Trophoblast cell (in vitro differentiated cells and primary cell): ENCODE measurements at regions not wholly inside any gene's neighbourhood (a gene's known extent, or its start where the extent isn't known, plus 50 kb on each side); places are given as distances from the start of the nearest gene placed in this dataset.

Experiments
- DNase-seq, 2 donors: peaks; one replicate each; pipeline ENCODE4 v3.0.0-alpha.2; 2016
- H2AFZ ChIP-seq: 2 replicates; pipeline ENCODE4 v1.6.1; 2013; ENCODE audit warnings: low read length, moderate library complexity, mild to moderate bottlenecking; ENCODE audit not compliant: insufficient read depth, poor library complexity
- H2AK5ac ChIP-seq: 2 replicates; pipeline ENCODE4 v1.6.1; 2013; ENCODE audit warnings: mild to moderate bottlenecking, low read length
- H2BK120ac ChIP-seq: 2 replicates; pipeline ENCODE4 v1.6.1; 2013; ENCODE audit warnings: low read length, mild to moderate bottlenecking, moderate library complexity; ENCODE audit not compliant: insufficient read depth, poor library complexity
- H2BK12ac ChIP-seq: 2 replicates; pipeline ENCODE4 v1.6.1; 2013; ENCODE audit warnings: mild to moderate bottlenecking, low read length, moderate library complexity
- H2BK5ac ChIP-seq: 2 replicates; pipeline ENCODE4 v1.6.1; 2013; ENCODE audit warnings: low read length, low read depth, moderate library complexity, mild to moderate bottlenecking; ENCODE audit not compliant: poor library complexity
- H3K14ac ChIP-seq: 2 replicates; pipeline ENCODE4 v1.6.1; 2013; ENCODE audit warnings: mild to moderate bottlenecking, low read length
- H3K18ac ChIP-seq: 2 replicates; pipeline ENCODE4 v1.6.1; 2013; ENCODE audit warnings: mild to moderate bottlenecking, low read length
- H3K23ac ChIP-seq: 2 replicates; pipeline ENCODE4 v1.6.1; 2013; ENCODE audit warnings: low read length
- H3K27ac ChIP-seq: 2 replicates; pipeline ENCODE4 v1.5.1; 2013; ENCODE audit warnings: low read depth, mild to moderate bottlenecking, inconsistent platforms, low read length, moderate library complexity
- H3K27me3 ChIP-seq: 2 replicates; pipeline ENCODE4 v1.6.1; 2013; ENCODE audit warnings: inconsistent platforms, mild to moderate bottlenecking, low read length, moderate library complexity; ENCODE audit not compliant: insufficient read depth
- H3K36me3 ChIP-seq, 2 experiments: 1 replicate in 1 of 2; 2 replicates in 1 of 2; pipeline ENCODE4 v1.6.1; 2013; ENCODE audit warnings: low read length in 2 of 2, mild to moderate bottlenecking in 2 of 2, moderate library complexity in 1 of 2; ENCODE audit not compliant: insufficient read depth in 2 of 2, control insufficient read depth in 1 of 2
- H3K4ac ChIP-seq: 2 replicates; pipeline ENCODE4 v1.6.1; 2013; ENCODE audit warnings: low read depth, mild to moderate bottlenecking, low read length, moderate library complexity
- H3K4me1 ChIP-seq, 2 experiments: 1 replicate in 1 of 2; 2 replicates in 1 of 2; pipeline ENCODE4 v1.6.1; 2013; ENCODE audit warnings: low read length in 2 of 2, mild to moderate bottlenecking in 2 of 2, moderate library complexity in 1 of 2; ENCODE audit not compliant: insufficient read depth in 2 of 2, control insufficient read depth in 1 of 2
- H3K4me2 ChIP-seq: 2 replicates; pipeline ENCODE4 v1.6.1; 2013; ENCODE audit warnings: inconsistent platforms, mild to moderate bottlenecking, low read length, moderate library complexity
- H3K4me3 ChIP-seq: 2 replicates; pipeline ENCODE4 v1.5.1; 2013; ENCODE audit warnings: mild to moderate bottlenecking, low read depth, low read length, inconsistent platforms
- H3K79me1 ChIP-seq: one replicate; pipeline ENCODE4 v1.6.1; 2013; ENCODE audit warnings: low read length
- H3K79me2 ChIP-seq: 2 replicates; pipeline ENCODE4 v1.6.1; 2013; ENCODE audit warnings: low read length, mild to moderate bottlenecking; ENCODE audit not compliant: control insufficient read depth, insufficient read depth, poor library complexity
- H3K9ac ChIP-seq: 2 replicates; pipeline ENCODE4 v1.6.1; 2013; ENCODE audit warnings: mild to moderate bottlenecking, low read length
- H3K9me3 ChIP-seq: 2 replicates; pipeline ENCODE4 v1.6.1; 2013; ENCODE audit warnings: low read depth, mild to moderate bottlenecking, control low read depth, inconsistent platforms, low read length; ENCODE audit not compliant: insufficient read depth
- H4K12ac ChIP-seq: 2 replicates; pipeline ENCODE4 v1.6.1; 2013; ENCODE audit warnings: low read depth, mild to moderate bottlenecking, low read length, moderate library complexity
- H4K8ac ChIP-seq: 2 replicates; pipeline ENCODE4 v1.6.1; 2013; ENCODE audit warnings: low read depth, mild to moderate bottlenecking, low read length, moderate library complexity
- H4K91ac ChIP-seq: one replicate; pipeline ENCODE4 v1.6.1; 2013; ENCODE audit warnings: low read depth, mild to moderate bottlenecking, low read length, moderate library complexity
- WGBS: extraction: QIAGEN DNeasy Blood & Tissue Kit; methylation state at CpG from one replicate; pipeline ENCODE4 v1.1.7; 2013; ENCODE audit warnings: missing lambda C conversion rate; ENCODE audit not compliant: insufficient read length, insufficient coverage; ENCODE audit errors: extremely low coverage; 5-methylcytosine and 5-hydroxymethylcytosine counted together

DNA sequence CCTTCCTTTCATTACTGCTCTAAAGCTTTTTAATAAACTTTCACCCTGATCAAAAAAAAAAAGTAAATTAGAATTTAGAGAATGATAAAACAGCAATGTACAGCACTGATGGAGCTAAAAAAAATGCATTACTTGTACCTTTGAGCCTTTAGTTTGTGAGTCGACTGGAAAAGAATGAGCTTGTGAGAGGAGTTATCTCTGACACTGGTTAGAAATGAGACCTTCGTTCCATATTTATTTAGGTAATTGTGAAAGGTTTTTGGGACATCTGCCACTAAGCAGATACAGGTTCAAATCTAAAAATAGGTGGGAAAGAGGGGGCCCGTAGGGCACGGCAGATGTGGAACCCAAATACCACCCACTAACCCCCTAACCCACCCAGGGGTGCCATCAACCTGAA, 376.8 kb downstream of the ICE1 start:
- Histone ChIP-seq H4K91ac (no peak overlapping the region), H3K14ac (no peak overlapping the region), H3K9me3 (peaks cover 3% of the 10 kb centered on the region), H3K79me1 (no peaks in the 10 kb centered on the region), H2AK5ac (no peak overlapping the region), H2BK12ac (no peak overlapping the region), H3K4me1 (no peaks in the 10 kb centered on the region), H3K4me2 (no peak overlapping the region), H4K12ac (no peak overlapping the region), H4K8ac (no peak overlapping the region), H3K4ac (no peak overlapping the region), H3K18ac (no peak overlapping the region), H3K4me3 (no peak overlapping the region), H3K27ac (no peak overlapping the region), H3K79me2 (no peaks in the 10 kb centered on the region), H3K36me3 (no peaks in the 10 kb centered on the region), H3K27me3 (no peaks in the 10 kb centered on the region), H2BK120ac (no peak overlapping the region), H2AFZ (no peak overlapping the region), H2BK5ac (no peak overlapping the region), H3K23ac (no peak overlapping the region), H3K9ac (no peak overlapping the region)
- no CpG with 5 or more reads among the region's 4 CpGs for WGBS
- no peak for DNase-seq

DNA sequence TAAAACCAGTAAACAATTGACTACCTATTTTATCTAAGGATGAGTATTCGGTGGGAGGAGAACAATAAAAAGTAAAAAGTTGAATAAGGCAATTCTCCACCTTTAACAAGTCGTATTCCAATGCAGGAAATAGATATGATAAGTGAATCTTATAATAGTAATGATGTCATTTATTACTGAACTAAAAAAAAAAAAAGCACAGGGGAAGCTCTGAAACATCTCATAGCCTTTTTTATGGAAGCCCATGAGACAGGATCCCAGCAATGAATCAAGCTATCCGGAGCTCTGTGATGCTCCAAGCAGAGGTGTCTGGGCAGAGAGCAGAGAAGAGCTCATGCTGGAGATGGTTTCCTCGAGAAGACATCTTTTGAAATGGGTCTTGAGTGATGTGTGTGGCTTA, 376.0 kb downstream of the ICE1 start:
- no peak overlapping the region for H3K18ac ChIP-seq
- H2AFZ ChIP-seq, result no peak overlapping the region
- no peak overlapping the region for H2BK12ac ChIP-seq
- H3K27ac ChIP-seq, result no peak overlapping the region
- no peak overlapping the region for H3K14ac ChIP-seq
- no peaks in the 10 kb centered on the region for H3K36me3 ChIP-seq
- H3K4me1 ChIP-seq, result no peaks in the 10 kb centered on the region
- H4K8ac ChIP-seq, result no peak overlapping the region
- peaks cover 3% of the 10 kb centered on the region for H3K9me3 ChIP-seq
- H4K91ac ChIP-seq, result no peak overlapping the region
- H4K12ac ChIP-seq, result no peak overlapping the region
- no peak overlapping the region for H3K4me3 ChIP-seq
- H2AK5ac ChIP-seq, result no peak overlapping the region
- no peak overlapping the region for H3K23ac ChIP-seq
- H3K79me2 ChIP-seq, result no peaks in the 10 kb centered on the region
- H2BK120ac ChIP-seq, result no peak overlapping the region
- no peak overlapping the region for H3K4ac ChIP-seq
- H3K4me2 ChIP-seq, result no peak overlapping the region
- WGBS, result no CpG with 5 or more reads among the region's 4 CpGs
- H2BK5ac ChIP-seq, result no peak overlapping the region
- no peaks in the 10 kb centered on the region for H3K27me3 ChIP-seq
- no peak overlapping the region for H3K9ac ChIP-seq
- no peaks in the 10 kb centered on the region for H3K79me1 ChIP-seq
- no peak for DNase-seq

- Histone ChIP-seq H2BK120ac (no peak overlapping the region), H3K79me1 (no peaks in the 10 kb centered on the region), H2AK5ac (no peak overlapping the region), H3K9ac (no peak overlapping the region), H2AFZ (no peak overlapping the region), H3K9me3 (peaks cover 3% of the 10 kb centered on the region), H3K4me1 (no peaks in the 10 kb centered on the region), H3K27me3 (no peaks in the 10 kb centered on the region), H3K14ac (no peak overlapping the region), H3K23ac (no peak overlapping the region), H3K4ac (no peak overlapping the region), H3K27ac (no peak overlapping the region), H4K12ac (no peak overlapping the region), H2BK5ac (no peak overlapping the region), H3K4me3 (no peak overlapping the region), H4K8ac (no peak overlapping the region), H3K18ac (no peak overlapping the region), H4K91ac (no peak overlapping the region), H2BK12ac (no peak overlapping the region), H3K4me2 (no peak overlapping the region), H3K79me2 (no peaks in the 10 kb centered on the region), H3K36me3 (no peaks in the 10 kb centered on the region)
- DNase-seq, result no peak
- WGBS, result no CpG with 5 or more reads among the region's 5 CpGs
These were observed 375.6 kb downstream of the ICE1 start for GRCh38 chr5:5798041-5798440.

- no peaks in the 10 kb centered on the region for H3K36me3 ChIP-seq
- H4K91ac ChIP-seq, result no peak overlapping the region
- H3K18ac ChIP-seq, result no peak overlapping the region
- no peak overlapping the region for H2BK5ac ChIP-seq
- no peak overlapping the region for H2AFZ ChIP-seq
- WGBS, result no CpG with 5 or more reads among the region's 14 CpGs
- no peak overlapping the region for H3K9ac ChIP-seq
- no peak for DNase-seq
- no peaks in the 10 kb centered on the region for H3K79me1 ChIP-seq
- H3K27me3 ChIP-seq, result no peaks in the 10 kb centered on the region
- H3K27ac ChIP-seq, result no peak overlapping the region
- no peaks in the 10 kb centered on the region for H3K4me1 ChIP-seq
- H2AK5ac ChIP-seq, result no peak overlapping the region
- no peak overlapping the region for H3K14ac ChIP-seq
- H2BK12ac ChIP-seq, result no peak overlapping the region
- H3K23ac ChIP-seq, result no peak overlapping the region
- no peak overlapping the region for H3K4ac ChIP-seq
- H3K79me2 ChIP-seq, result no peaks in the 10 kb centered on the region
- H4K8ac ChIP-seq, result no peak overlapping the region
- no peak overlapping the region for H3K4me3 ChIP-seq
- no peak overlapping the region for H3K4me2 ChIP-seq
- no peak overlapping the region for H2BK120ac ChIP-seq
- H3K9me3 ChIP-seq, result no peaks in the 10 kb centered on the region
- no peak overlapping the region for H4K12ac ChIP-seq
These were observed 372.7 kb downstream of the ICE1 start for GRCh38 chr5:5795074-5795771.
